Vagina (tissue), 2 donors: ENCODE measurements at regions not wholly inside any gene's neighbourhood (a gene's known extent, or its start where the extent isn't known, plus 50 kb on each side); places are given as distances from the start of the nearest gene placed in this dataset.

ENCODE experiments used
- CTCF ChIP-seq, 3 experiments: fragments of 450-650 bp in 2 of 3; fragments of 200-600 bp in 1 of 3; sonication (generic) in 1 of 3; IDR thresholded peaks; one replicate each; pipeline ENCODE4 v1.5.1; 2017 to 2019; ENCODE audit warnings: antibody characterized with exemption in 3 of 3, mild to moderate bottlenecking in 2 of 3, moderate library complexity in 2 of 3
- POLR2A ChIP-seq, 2 donors: fragments of 450-650 bp; IDR thresholded peaks; one replicate each; pipeline ENCODE4 v1.6.1; 2017; ENCODE audit warnings: antibody characterized with exemption in 2 of 2, mild to moderate bottlenecking in 2 of 2, moderate library complexity in 2 of 2

GRCh38 chr7:19293431-19293830, 148.2 kb upstream of the FERD3L start:
- TF ChIP-seq CTCF (IDR thresholded peaks at IDR 0.05) (no peak), POLR2A (IDR thresholded peaks at IDR 0.05) (no peak)
